Panc1 (cell line): ENCODE measurements at regions not wholly inside any gene's neighbourhood (a gene's known extent, or its start where the extent isn't known, plus 50 kb on each side); places are given as distances from the start of the nearest gene placed in this dataset.

Experiments
- ATAC-seq: fragments of 200-7000 bp; cut with Tn5 transposase; 2 replicates; pipeline ENCODE4 v1.9.1; 2020; ENCODE audit warnings: mild to moderate bottlenecking, moderate library complexity
- BruUV-seq: library from RNA; stranded (reverse); fragments of 400-500 nt; replicated peaks from 2 replicates; lab custom pipeline; 2021; lab: Mats Ljungman, UMichigan
- CTCF ChIA-PET: fragments of 300-600 bp; sonication (Branson Sonifier 250); formaldehyde crosslinking; loops from one replicate; lab custom pipeline; 2022; ENCODE audit warnings: antibody characterized with exemption; lab: Charles Lee
- POLR2A ChIA-PET: fragments of 300-600 bp; sonication (Branson Sonifier 250); formaldehyde crosslinking; loops from one replicate; lab custom pipeline; 2022; ENCODE audit warnings: antibody characterized with exemption; lab: Charles Lee
- DNase-seq: peaks from one replicate; pipeline ENCODE4 v3.0.0-alpha.2; 2010; ENCODE audit warnings: low read depth, low spot score
- H3K27ac ChIP-seq: 2 replicates; pipeline ENCODE4 v1.5.1; 2011; ENCODE audit warnings: mild to moderate bottlenecking, low read length, inconsistent platforms
- H3K27me3 ChIP-seq: fragments of 200-500 bp; sonication (Bioruptor generic); 2 replicates; pipeline ENCODE4 v1.6.0; 2014; ENCODE audit warnings: low read length, inconsistent platforms; ENCODE audit not compliant: control insufficient read depth, insufficient read depth
- H3K36me3 ChIP-seq: fragments of 200-500 bp; sonication (Bioruptor generic); 2 replicates; pipeline ENCODE4 v1.5.1; 2014; ENCODE audit warnings: inconsistent platforms, mild to moderate bottlenecking, low read length, moderate library complexity; ENCODE audit not compliant: control insufficient read depth, insufficient read depth
- H3K4me1 ChIP-seq: 2 replicates; pipeline ENCODE4 v1.5.1; 2011; ENCODE audit warnings: inconsistent platforms, mild to moderate bottlenecking, low read length, moderate library complexity; ENCODE audit not compliant: control insufficient read depth, insufficient read depth
- H3K4me3 ChIP-seq, 2 experiments: 2 replicates each; pipeline ENCODE4 v1.5.1; 2011 to 2012; ENCODE audit warnings: low read depth in 2 of 2, low read length in 2 of 2, mild to moderate bottlenecking in 2 of 2, inconsistent platforms in 1 of 2, moderate library complexity in 1 of 2
- H3K9me3 ChIP-seq: fragments of 200-500 bp; sonication (Bioruptor generic); 2 replicates; pipeline ENCODE4 v1.5.1; 2014; ENCODE audit warnings: low read depth, mild to moderate bottlenecking, inconsistent platforms, low read length, moderate library complexity; ENCODE audit not compliant: control insufficient read depth, insufficient read depth
- POLR2AphosphoS5 ChIP-seq: IDR thresholded peaks from 2 replicates; pipeline ENCODE4 v1.6.1; 2012; ENCODE audit warnings: mild to moderate bottlenecking, low read depth, low read length, moderate library complexity
- SIN3A ChIP-seq: IDR thresholded peaks from 2 replicates; pipeline ENCODE4 v1.6.1; 2012; ENCODE audit warnings: low read depth, mild to moderate bottlenecking, low read length, moderate library complexity, borderline replicate concordance; ENCODE audit not compliant: insufficient read depth
- TCF7L2 ChIP-seq: IDR thresholded peaks from 2 replicates; pipeline ENCODE4 v1.6.1; 2011; ENCODE audit warnings: mild to moderate bottlenecking, low read depth, low read length, inconsistent platforms
- in situ Hi-C: cut with HindIII; loops from 2 replicates; pipeline ENCODE4 v1.10.0; 2016; ENCODE audit warnings: low sequenced_read_pairs, low pct_unique_long_range_greater_than_20kb
- intact Hi-C: fragments of 100-400 bp; cut with micrococcal nuclease; formaldehyde crosslinking; loops from one replicate; pipeline ENCODE4 v1.10.0; 2022; ENCODE audit not compliant: unreplicated experiment
- TF ChIP-seq, protein P1 (sequence below): fragments of 450-650 bp; IDR thresholded peaks from 2 replicates; pipeline ENCODE4 v1.5.1; 2017; ENCODE audit warnings: mild to moderate bottlenecking
- TF ChIP-seq, protein P2 (sequence below), 2 experiments: IDR thresholded peaks; 2 replicates each; pipeline ENCODE4 v1.6.1; 2011 to 2012; ENCODE audit warnings: low read depth in 2 of 2, control low read depth in 1 of 2, low read length in 1 of 2, mild to moderate bottlenecking in 1 of 2, moderate library complexity in 1 of 2; ENCODE audit not compliant: insufficient read depth in 1 of 2

- Histone ChIP-seq H3K4me3 (no peak overlapping the region), H3K36me3 (no peaks in the 10 kb centered on the region), H3K27me3 (peaks cover 2% of the 10 kb centered on the region), H3K27ac (no peak overlapping the region), H3K9me3 (no peaks in the 10 kb centered on the region), H3K4me1 (no peaks in the 10 kb centered on the region)
- in situ Hi-C loops (no loop called here), intact Hi-C loops (no loop called here)
- BruUV-seq, result no TSS peak
- DNase-seq, result no peak
- ChIA-PET CTCF (no interaction called here), POLR2A (no interaction called here)
- TF ChIP-seq, protein P1, sequence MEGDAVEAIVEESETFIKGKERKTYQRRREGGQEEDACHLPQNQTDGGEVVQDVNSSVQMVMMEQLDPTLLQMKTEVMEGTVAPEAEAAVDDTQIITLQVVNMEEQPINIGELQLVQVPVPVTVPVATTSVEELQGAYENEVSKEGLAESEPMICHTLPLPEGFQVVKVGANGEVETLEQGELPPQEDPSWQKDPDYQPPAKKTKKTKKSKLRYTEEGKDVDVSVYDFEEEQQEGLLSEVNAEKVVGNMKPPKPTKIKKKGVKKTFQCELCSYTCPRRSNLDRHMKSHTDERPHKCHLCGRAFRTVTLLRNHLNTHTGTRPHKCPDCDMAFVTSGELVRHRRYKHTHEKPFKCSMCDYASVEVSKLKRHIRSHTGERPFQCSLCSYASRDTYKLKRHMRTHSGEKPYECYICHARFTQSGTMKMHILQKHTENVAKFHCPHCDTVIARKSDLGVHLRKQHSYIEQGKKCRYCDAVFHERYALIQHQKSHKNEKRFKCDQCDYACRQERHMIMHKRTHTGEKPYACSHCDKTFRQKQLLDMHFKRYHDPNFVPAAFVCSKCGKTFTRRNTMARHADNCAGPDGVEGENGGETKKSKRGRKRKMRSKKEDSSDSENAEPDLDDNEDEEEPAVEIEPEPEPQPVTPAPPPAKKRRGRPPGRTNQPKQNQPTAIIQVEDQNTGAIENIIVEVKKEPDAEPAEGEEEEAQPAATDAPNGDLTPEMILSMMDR, result no peak
- TF ChIP-seq, protein P2, sequence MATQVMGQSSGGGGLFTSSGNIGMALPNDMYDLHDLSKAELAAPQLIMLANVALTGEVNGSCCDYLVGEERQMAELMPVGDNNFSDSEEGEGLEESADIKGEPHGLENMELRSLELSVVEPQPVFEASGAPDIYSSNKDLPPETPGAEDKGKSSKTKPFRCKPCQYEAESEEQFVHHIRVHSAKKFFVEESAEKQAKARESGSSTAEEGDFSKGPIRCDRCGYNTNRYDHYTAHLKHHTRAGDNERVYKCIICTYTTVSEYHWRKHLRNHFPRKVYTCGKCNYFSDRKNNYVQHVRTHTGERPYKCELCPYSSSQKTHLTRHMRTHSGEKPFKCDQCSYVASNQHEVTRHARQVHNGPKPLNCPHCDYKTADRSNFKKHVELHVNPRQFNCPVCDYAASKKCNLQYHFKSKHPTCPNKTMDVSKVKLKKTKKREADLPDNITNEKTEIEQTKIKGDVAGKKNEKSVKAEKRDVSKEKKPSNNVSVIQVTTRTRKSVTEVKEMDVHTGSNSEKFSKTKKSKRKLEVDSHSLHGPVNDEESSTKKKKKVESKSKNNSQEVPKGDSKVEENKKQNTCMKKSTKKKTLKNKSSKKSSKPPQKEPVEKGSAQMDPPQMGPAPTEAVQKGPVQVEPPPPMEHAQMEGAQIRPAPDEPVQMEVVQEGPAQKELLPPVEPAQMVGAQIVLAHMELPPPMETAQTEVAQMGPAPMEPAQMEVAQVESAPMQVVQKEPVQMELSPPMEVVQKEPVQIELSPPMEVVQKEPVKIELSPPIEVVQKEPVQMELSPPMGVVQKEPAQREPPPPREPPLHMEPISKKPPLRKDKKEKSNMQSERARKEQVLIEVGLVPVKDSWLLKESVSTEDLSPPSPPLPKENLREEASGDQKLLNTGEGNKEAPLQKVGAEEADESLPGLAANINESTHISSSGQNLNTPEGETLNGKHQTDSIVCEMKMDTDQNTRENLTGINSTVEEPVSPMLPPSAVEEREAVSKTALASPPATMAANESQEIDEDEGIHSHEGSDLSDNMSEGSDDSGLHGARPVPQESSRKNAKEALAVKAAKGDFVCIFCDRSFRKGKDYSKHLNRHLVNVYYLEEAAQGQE (IDR thresholded peaks at IDR 0.05; ENCODE audit: insufficient read depth in 1 of 2, low read depth in 2 of 2, low read length in 1 of 2), result no peak
- TF ChIP-seq SIN3A (no peak), TCF7L2 (no peak), POLR2AphosphoS5 (no peak)
- ATAC-seq, result no peak
These were observed 366.4 kb upstream of the NPVF start for GRCh38 chr7:25594728-25595127.

- no peak overlapping the region for H3K4me3 ChIP-seq
- DNase-seq (no peak), ATAC-seq (no peak)
- H3K36me3 ChIP-seq, result no peaks in the 10 kb centered on the region
- H3K9me3 ChIP-seq, result no peaks in the 10 kb centered on the region
- intact Hi-C loops (no loop called here), in situ Hi-C loops (no loop called here)
- H3K4me1 ChIP-seq, result no peaks in the 10 kb centered on the region
- H3K27me3 ChIP-seq, result peaks cover 5% of the 10 kb centered on the region
- POLR2A ChIA-PET, result no interaction called here
- CTCF ChIA-PET, result no interaction called here
- no peak for TF ChIP-seq SIN3A
- no peak for TF ChIP-seq POLR2AphosphoS5
- TF ChIP-seq, protein P2 (IDR thresholded peaks at IDR 0.05; ENCODE audit: insufficient read depth in 1 of 2, low read depth in 2 of 2, low read length in 1 of 2), result no peak
- TF ChIP-seq, protein P1, result no peak
- no peak for TF ChIP-seq TCF7L2
- no TSS peak for BruUV-seq
- no peak overlapping the region for H3K27ac ChIP-seq
These were observed 367.7 kb upstream of the NPVF start for GRCh38 chr7:25595996-25596395.
